GM13976 (cell line): ENCODE measurements at regions not wholly inside any gene's neighbourhood (a gene's known extent, or its start where the extent isn't known, plus 50 kb on each side); places are given as distances from the start of the nearest gene placed in this dataset.

Experiments
- DNase-seq: peaks from one replicate; pipeline ENCODE4 v3.0.0; 2012; ENCODE audit warnings: low spot score
- in situ Hi-C: fragments of 300-500 bp; cut with MboI; formaldehyde crosslinking; loops from one replicate; pipeline ENCODE4 v1.12.0; 2022; ENCODE audit warnings: low sequenced_read_pairs, mixed read lengths, inconsistent platforms; ENCODE audit not compliant: unreplicated experiment
- TF ChIP-seq, protein P1 (sequence below): IDR thresholded peaks from 2 replicates; pipeline ENCODE4 v1.5.1; 2012; ENCODE audit warnings: borderline replicate concordance, mild to moderate bottlenecking; ENCODE audit not compliant: insufficient read depth; ENCODE audit errors: extremely low read depth, missing control alignments, control extremely low read depth

DNA sequence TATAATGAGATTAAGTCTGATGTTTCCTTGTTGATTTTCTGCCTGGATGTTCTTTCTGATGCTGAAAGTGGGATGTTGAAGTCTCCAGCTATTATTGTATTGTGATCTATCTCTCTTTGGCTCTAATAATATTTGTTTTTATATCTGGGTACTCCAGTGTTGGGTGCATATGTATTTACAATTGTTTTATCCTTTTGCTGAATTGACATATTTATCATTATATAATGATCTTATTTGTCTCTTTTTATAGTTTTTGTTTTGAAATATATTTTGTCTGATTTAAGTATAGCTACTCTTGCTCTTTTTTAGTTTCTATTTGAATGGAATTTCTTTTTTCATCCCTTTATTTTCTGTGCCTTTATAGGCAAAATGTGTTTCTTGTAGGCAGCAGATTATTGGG, 522.2 kb upstream of the NEGR1 start:
- in situ Hi-C loops, result no loop called here
- DNase-seq, result no peak
- TF ChIP-seq, protein P1, sequence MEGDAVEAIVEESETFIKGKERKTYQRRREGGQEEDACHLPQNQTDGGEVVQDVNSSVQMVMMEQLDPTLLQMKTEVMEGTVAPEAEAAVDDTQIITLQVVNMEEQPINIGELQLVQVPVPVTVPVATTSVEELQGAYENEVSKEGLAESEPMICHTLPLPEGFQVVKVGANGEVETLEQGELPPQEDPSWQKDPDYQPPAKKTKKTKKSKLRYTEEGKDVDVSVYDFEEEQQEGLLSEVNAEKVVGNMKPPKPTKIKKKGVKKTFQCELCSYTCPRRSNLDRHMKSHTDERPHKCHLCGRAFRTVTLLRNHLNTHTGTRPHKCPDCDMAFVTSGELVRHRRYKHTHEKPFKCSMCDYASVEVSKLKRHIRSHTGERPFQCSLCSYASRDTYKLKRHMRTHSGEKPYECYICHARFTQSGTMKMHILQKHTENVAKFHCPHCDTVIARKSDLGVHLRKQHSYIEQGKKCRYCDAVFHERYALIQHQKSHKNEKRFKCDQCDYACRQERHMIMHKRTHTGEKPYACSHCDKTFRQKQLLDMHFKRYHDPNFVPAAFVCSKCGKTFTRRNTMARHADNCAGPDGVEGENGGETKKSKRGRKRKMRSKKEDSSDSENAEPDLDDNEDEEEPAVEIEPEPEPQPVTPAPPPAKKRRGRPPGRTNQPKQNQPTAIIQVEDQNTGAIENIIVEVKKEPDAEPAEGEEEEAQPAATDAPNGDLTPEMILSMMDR, result no peak

DNA sequence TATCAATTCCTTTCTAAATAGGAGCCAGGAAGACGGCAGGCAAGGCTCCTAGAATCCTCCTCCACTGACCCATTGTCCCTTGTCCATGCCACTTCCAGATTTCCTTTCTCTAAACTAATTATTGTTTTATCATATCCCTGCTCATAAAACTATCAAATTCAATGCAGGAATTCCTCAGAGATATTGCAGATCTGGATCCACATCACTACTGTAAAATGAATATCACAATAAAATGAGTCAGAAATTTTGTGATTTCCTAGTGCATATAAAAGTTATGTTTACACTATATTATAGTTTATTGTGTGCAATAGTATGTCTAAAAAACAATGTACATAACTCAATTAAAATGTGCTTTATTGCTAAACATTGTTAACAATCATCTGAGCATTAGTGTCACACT, 498.7 kb upstream of the NEGR1 start:
- TF ChIP-seq, protein P1, result no peak
- DNase-seq, result no peak
- in situ Hi-C loops, result no loop called here

DNA sequence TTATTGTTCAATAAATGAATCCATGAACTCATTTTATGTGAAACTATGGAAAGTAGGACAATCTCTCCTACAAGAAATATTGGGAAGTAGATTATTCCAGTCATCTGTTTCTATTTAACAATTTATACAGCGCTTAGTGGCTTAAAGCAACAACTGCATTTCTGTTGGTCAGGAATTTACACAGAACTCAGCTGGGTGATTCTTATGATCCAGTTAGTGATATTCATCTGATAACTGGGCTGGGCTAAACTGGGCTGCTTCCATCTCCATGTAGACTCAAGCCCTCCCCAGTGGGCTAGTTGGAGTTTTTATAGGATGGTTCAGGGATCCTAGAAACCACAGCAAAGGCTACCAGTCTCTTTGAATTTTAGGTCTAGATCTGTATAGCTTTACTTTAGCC, 497.9 kb upstream of the NEGR1 start:
- DNase-seq, result no peak
- in situ Hi-C loops, result no loop called here
- TF ChIP-seq, protein P1, result no peak

DNA sequence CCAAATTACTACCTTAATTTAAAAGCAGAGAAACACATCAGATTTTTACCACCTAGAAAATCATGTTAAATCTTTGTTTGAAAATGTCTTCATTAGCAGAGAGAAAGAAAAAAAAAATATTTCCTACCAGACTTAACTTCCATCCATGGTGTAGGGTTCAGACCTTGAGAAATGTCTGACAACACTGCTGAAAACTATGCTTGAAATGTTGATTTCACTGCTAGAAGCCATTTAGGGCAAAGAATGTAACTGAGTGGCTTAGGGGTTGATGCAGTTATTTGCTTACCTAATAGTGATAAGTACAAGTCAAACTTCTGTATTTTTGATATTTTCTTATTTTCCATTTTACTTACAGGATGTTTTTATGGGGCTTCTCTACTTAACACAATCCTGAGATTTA, 495.6 kb upstream of the NEGR1 start:
- DNase-seq, result no peak
- TF ChIP-seq, protein P1, result no peak
- in situ Hi-C loops, result no loop called here

DNA sequence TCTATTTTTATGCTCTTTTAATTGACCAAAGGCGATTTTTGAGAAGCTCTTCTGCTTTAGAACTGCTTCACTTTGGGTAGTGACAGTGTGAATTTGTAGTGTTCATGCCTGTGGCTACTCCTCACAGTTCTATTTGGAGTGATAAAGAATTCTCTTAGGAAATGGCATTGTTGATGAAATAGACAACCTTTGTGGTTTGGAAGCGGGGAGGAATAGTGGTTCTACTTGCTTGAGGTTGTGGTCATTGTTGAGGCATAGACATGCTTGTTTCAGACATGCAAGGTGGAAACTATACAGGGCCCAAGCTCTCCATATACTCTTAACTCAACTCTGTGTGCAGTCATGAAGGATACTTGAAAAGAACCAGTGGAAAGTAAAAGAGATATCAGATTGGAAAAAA, 481.1 kb upstream of the NEGR1 start:
- TF ChIP-seq, protein P1, result no peak
- DNase-seq, result no peak
- in situ Hi-C loops, result no loop called here

DNA sequence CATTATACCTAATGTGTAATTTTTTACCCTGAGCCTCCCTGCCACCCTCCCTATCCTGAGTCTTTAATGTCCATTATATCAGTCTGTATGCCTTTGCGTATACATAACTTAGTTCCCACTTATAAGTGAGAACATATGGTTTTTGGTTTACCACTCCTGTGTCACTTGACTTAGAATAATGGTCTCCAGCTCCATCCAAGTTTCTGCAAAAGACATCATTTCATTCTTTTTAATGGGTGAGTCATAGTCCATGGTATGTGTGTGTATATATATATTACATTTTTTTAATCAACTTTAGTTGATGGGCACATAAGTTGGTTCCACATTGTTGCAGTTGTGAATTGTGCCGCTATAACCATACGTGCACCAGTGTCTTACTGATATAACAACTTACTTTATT, 477.1 kb upstream of the NEGR1 start:
- no peak for DNase-seq
- TF ChIP-seq, protein P1, result no peak
- in situ Hi-C loops, result no loop called here

DNA sequence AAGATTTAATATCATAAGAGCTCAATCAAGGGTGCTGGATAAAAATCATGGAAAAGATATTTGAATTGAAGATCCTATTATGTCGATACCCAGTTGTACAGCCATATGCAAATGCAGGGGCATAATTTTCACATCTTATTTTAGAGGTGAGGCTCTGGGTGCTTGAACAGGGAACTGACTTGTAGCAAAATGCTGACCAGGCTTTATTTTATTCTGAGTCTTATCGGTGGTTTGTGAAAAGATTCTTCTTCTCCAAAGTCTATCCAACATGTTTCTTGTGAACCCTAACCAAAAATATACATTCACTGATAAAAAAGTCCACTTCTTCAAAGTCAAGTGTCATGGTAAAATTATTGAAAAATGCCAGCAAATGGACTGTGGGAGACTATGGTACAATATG, 475.5 kb upstream of the NEGR1 start:
- TF ChIP-seq, protein P1, result no peak
- in situ Hi-C loops, result no loop called here
- no peak for DNase-seq
